SK-N-SH (cell line): ENCODE measurements at regions not wholly inside any gene's neighbourhood (a gene's known extent, or its start where the extent isn't known, plus 50 kb on each side); places are given as distances from the start of the nearest gene placed in this dataset.

Source experiments
- CTCF ChIA-PET: fragments of 300-600, 350-600 bp; formaldehyde crosslinking; extraction: SDS; loops from one replicate; lab custom pipeline; 2021; lab: Yijun Ruan, JAX
- POLR2A ChIA-PET: fragments of 350-600 bp; sonication (Branson Sonifier 250); formaldehyde crosslinking; extraction: SDS; loops from one replicate; lab custom pipeline; 2020; ENCODE audit warnings: antibody characterized with exemption, inconsistent platforms; lab: Yijun Ruan, JAX
- DNase-seq: peaks from one replicate; pipeline ENCODE4 v3.0.0; 2012
- H2AFZ ChIP-seq: fragments of 200-600 bp; sonication (generic); 2 replicates; pipeline ENCODE4 v1.8.1; 2016; ENCODE audit warnings: antibody characterized with exemption, mild to moderate bottlenecking, low read depth
- H3F3A ChIP-seq: fragments of 200-600 bp; sonication (generic); replicated peaks from 2 replicates; pipeline ENCODE3; 2016; ENCODE audit warnings: antibody characterized with exemption, mild to moderate bottlenecking; ENCODE audit not compliant: insufficient read depth
- H3K27ac ChIP-seq, 2 experiments: fragments of 200-500 bp in 1 of 2; fragments of 200-600 bp in 1 of 2; sonication (Bioruptor generic) in 1 of 2; sonication (generic), shearing (Covaris generic) in 1 of 2; 2 replicates each; pipeline versions ENCODE4 v1.5.1 to v1.6.1; 2014 to 2016; ENCODE audit warnings: low read depth in 2 of 2, inconsistent platforms in 1 of 2, low read length in 1 of 2, mild to moderate bottlenecking in 1 of 2, mixed read lengths in 1 of 2
- H3K27me3 ChIP-seq: fragments of 200-600 bp; sonication (generic), shearing (Covaris generic); 2 replicates; pipeline ENCODE4 v1.6.1; 2016; ENCODE audit warnings: mixed run types; ENCODE audit not compliant: insufficient read depth
- H3K36me3 ChIP-seq, 2 experiments: fragments of 200-500 bp in 1 of 2; fragments of 200-600 bp in 1 of 2; sonication (Bioruptor generic) in 1 of 2; sonication (generic) in 1 of 2; replicated peaks in 1 of 2; 2 replicates each; pipeline versions ENCODE3 to v1.5.1; 2014 to 2016; ENCODE audit warnings: low read length in 1 of 2, mild to moderate bottlenecking in 1 of 2; ENCODE audit not compliant: insufficient read depth in 2 of 2, control insufficient read depth in 1 of 2
- H3K4me1 ChIP-seq, 2 experiments: fragments of 200-500 bp in 1 of 2; fragments of 200-600 bp in 1 of 2; sonication (Bioruptor generic) in 1 of 2; sonication (generic), shearing (Covaris generic) in 1 of 2; 2 replicates each; pipeline versions ENCODE4 v1.5.1 to v1.6.1; 2014 to 2016; ENCODE audit warnings: low read depth in 1 of 2, low read length in 1 of 2, mixed run types in 1 of 2; ENCODE audit not compliant: insufficient read depth in 2 of 2, control insufficient read depth in 1 of 2
- H3K4me2 ChIP-seq: fragments of 200-600 bp; sonication (generic), shearing (Covaris generic); 2 replicates; pipeline ENCODE4 v1.6.1; 2017; ENCODE audit warnings: mixed run types
- H3K4me3 ChIP-seq, 2 experiments: fragments of 200-500 bp in 1 of 2; fragments of 200-600 bp in 1 of 2; sonication (Bioruptor generic) in 1 of 2; sonication (generic), shearing (Covaris generic) in 1 of 2; 2 replicates each; pipeline versions ENCODE4 v1.5.1 to v1.8.1; 2014 to 2016; ENCODE audit warnings: low read depth in 2 of 2, inconsistent platforms in 1 of 2, low read length in 1 of 2, mild to moderate bottlenecking in 1 of 2, mixed read lengths in 1 of 2, moderate library complexity in 1 of 2
- H3K79me2 ChIP-seq: fragments of 200-600 bp; sonication (generic); 2 replicates; pipeline ENCODE4 v1.8.1; 2017; ENCODE audit warnings: mild to moderate bottlenecking; ENCODE audit not compliant: insufficient read depth
- H3K9ac ChIP-seq: fragments of 200-600 bp; sonication (generic); 2 replicates; pipeline ENCODE4 v1.6.1; 2017; ENCODE audit warnings: mixed run types
- H3K9me2 ChIP-seq: fragments of 200-600 bp; sonication (generic); 2 replicates; pipeline ENCODE4 v1.6.1; 2017; ENCODE audit warnings: mixed run types
- H3K9me3 ChIP-seq: fragments of 200-600 bp; sonication (generic); 2 replicates; pipeline ENCODE4 v1.6.1; 2017; ENCODE audit warnings: mixed run types, mild to moderate bottlenecking, moderate library complexity
- H4K20me1 ChIP-seq: fragments of 200-600 bp; sonication (generic); 2 replicates; pipeline ENCODE4 v1.6.1; 2017; ENCODE audit warnings: mild to moderate bottlenecking, mixed run types; ENCODE audit not compliant: insufficient read depth
- CTCF ChIP-seq: fragments of 200-600 bp; sonication (generic); IDR thresholded peaks from 2 replicates; pipeline ENCODE4 v1.6.1; 2017; ENCODE audit warnings: antibody characterized with exemption, mild to moderate bottlenecking, moderate library complexity
- ELF1 ChIP-seq: IDR thresholded peaks from 2 replicates; pipeline ENCODE4 v1.4.0; 2012
- EP300 ChIP-seq, 2 experiments: IDR thresholded peaks; 2 replicates each; pipeline versions ENCODE4 v1.4.0 to v1.6.1; 2012; ENCODE audit warnings: borderline replicate concordance in 1 of 2, low read depth in 1 of 2, low read length in 1 of 2
- FOSL2 ChIP-seq: IDR thresholded peaks from 2 replicates; pipeline ENCODE4 v1.4.0; 2012; ENCODE audit warnings: low read depth, mild to moderate bottlenecking, moderate library complexity, borderline replicate concordance
- GABPA ChIP-seq: IDR thresholded peaks from 2 replicates; pipeline ENCODE4 v1.4.0; 2012; ENCODE audit warnings: low read depth, mild to moderate bottlenecking
- GATA2 ChIP-seq: sonication (generic); formaldehyde crosslinking; IDR thresholded peaks from 2 replicates; pipeline ENCODE4 v1.5.0; 2020; ENCODE audit warnings: mild to moderate bottlenecking, missing genetic modification reagents
- IRF3 ChIP-seq: fragments of 150-350 bp; IDR thresholded peaks from 2 replicates; pipeline ENCODE4 v1.6.1; 2016; ENCODE audit warnings: mild to moderate bottlenecking, low read depth, low read length
- MXI1 ChIP-seq: IDR thresholded peaks from 2 replicates; pipeline ENCODE4 v1.6.1; 2012; ENCODE audit warnings: mild to moderate bottlenecking, low read depth, low read length, improper control_type of control experiment
- NRF1 ChIP-seq: IDR thresholded peaks from 2 replicates; pipeline ENCODE4 v1.6.1; 2012; ENCODE audit warnings: low read depth, mild to moderate bottlenecking, low read length
- POLR2AphosphoS5 ChIP-seq: IDR thresholded peaks from 2 replicates; pipeline ENCODE4 v1.6.1; 2012; ENCODE audit warnings: low read depth, low read length
- RAD21 ChIP-seq: IDR thresholded peaks from 2 replicates; pipeline ENCODE4 v1.6.1; 2012; ENCODE audit warnings: mild to moderate bottlenecking, low read length
- RFX5 ChIP-seq: IDR thresholded peaks from 2 replicates; pipeline ENCODE4 v1.6.1; 2012; ENCODE audit warnings: mild to moderate bottlenecking, improper control_type of control experiment, low read length
- SMC3 ChIP-seq: IDR thresholded peaks from 2 replicates; pipeline ENCODE4 v1.6.1; 2012; ENCODE audit warnings: low read depth, low read length, improper control_type of control experiment
- TCF12 ChIP-seq: IDR thresholded peaks from 2 replicates; pipeline ENCODE4 v1.4.0; 2012
- TEAD4 ChIP-seq: IDR thresholded peaks from 2 replicates; pipeline ENCODE4 v1.4.0; 2012; ENCODE audit warnings: mild to moderate bottlenecking, borderline replicate concordance; ENCODE audit not compliant: insufficient read depth
- YY1 ChIP-seq: IDR thresholded peaks from 2 replicates; pipeline ENCODE4 v1.4.0; 2012; ENCODE audit warnings: low read depth, mild to moderate bottlenecking
- ZBTB33 ChIP-seq: IDR thresholded peaks from 2 replicates; pipeline ENCODE4 v1.4.0; 2012; ENCODE audit warnings: low read depth, borderline replicate concordance
- WGBS: methylation state at CpG from one replicate; pipeline ENCODE4 v1.1.6; 2017; ENCODE audit warnings: low lambda C conversion rate; 5-methylcytosine and 5-hydroxymethylcytosine counted together
- TF ChIP-seq, protein P1 (sequence below): IDR thresholded peaks from 2 replicates; pipeline ENCODE4; 2012
- TF ChIP-seq, protein P2 (sequence below): IDR thresholded peaks from 2 replicates; pipeline ENCODE4 v1.6.1; 2012; ENCODE audit warnings: mild to moderate bottlenecking, low read depth, low read length, moderate library complexity

GRCh38 chr14:28576523-28576922 lies 190.1 kb upstream of the FOXG1 start:
- Histone ChIP-seq H3K27me3 (no peaks in the 10 kb centered on the region), H3K4me3 (no peak overlapping the region), H3K9ac (no peak overlapping the region), H4K20me1 (no peaks in the 10 kb centered on the region), H3K27ac (peak overlapping the region in 1 of 2 experiments; percentile 70; a peak in 1 of 4 replicates), H3K4me2 (no peak overlapping the region), H3K9me2 (no peaks in the 10 kb centered on the region), H2AFZ (peak overlapping the region; percentile 84; the same call in 1 of the 2 replicates), H3K4me1 (0 out of 4 replicates have a peak, but pooled peaks cover 0 to 15% of the 10 kb centered on the region in 2 experiments), H3K36me3 (no peaks in the 10 kb centered on the region), H3F3A (peaks cover 5% of the 10 kb centered on the region), H3K79me2 (no peaks in the 10 kb centered on the region), H3K9me3 (no peaks in the 10 kb centered on the region)
- WGBS = 29% methylated on average over 10 of the region's 10 CpGs
- ChIA-PET POLR2A (no interaction called here), CTCF (no interaction called here)
- DNase-seq = no peak
- TF ChIP-seq EP300 (IDR thresholded peaks at IDR 0.05; ENCODE audit: borderline replicate concordance in 1 of 2, low read depth in 1 of 2, low read length in 1 of 2) = no peak
- TF ChIP-seq, protein P1, sequence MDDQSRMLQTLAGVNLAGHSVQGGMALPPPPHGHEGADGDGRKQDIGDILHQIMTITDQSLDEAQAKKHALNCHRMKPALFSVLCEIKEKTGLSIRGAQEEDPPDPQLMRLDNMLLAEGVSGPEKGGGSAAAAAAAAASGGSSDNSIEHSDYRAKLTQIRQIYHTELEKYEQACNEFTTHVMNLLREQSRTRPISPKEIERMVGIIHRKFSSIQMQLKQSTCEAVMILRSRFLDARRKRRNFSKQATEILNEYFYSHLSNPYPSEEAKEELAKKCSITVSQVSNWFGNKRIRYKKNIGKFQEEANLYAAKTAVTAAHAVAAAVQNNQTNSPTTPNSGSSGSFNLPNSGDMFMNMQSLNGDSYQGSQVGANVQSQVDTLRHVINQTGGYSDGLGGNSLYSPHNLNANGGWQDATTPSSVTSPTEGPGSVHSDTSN = no peak

DNA sequence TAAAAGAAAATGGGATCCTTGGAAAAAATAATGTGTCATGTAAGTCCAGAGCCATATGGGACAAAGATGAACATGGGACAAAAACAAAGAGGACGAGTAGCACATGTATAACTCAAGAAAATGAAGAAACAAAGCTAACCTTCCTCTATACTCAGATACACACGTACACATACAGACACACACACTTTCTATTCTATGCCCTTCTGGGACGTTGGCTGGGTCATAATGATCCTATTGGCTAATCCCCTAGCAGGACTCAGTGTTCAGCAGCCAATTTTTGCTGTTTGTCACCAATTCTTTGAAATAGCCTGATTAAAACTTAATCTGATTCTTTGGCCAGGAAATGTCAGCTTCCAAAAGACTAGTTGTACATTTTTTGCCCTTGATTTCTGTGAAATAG lies 189.4 kb upstream of the FOXG1 start:
- Histone ChIP-seq H3K9ac (no peak overlapping the region), H3K4me1 (0 out of 4 replicates have a peak, but pooled peaks cover 0 to 15% of the 10 kb centered on the region in 2 experiments), H3K4me2 (peak overlapping the region; percentile 78), H3K4me3 (peak overlapping the region in 1 of 2 experiments; percentile 60; a peak in 1 of 4 replicates), H3K27ac (peak overlapping the region; percentile 67 to 70; a peak in 3 of 4 replicates), H4K20me1 (no peaks in the 10 kb centered on the region), H3K79me2 (no peaks in the 10 kb centered on the region), H3K27me3 (no peaks in the 10 kb centered on the region), H3F3A (peaks cover 5% of the 10 kb centered on the region), H3K9me2 (no peaks in the 10 kb centered on the region), H3K36me3 (no peaks in the 10 kb centered on the region), H2AFZ (peak overlapping the region; percentile 84; the same call in 1 of the 2 replicates), H3K9me3 (no peaks in the 10 kb centered on the region)
- no peak for DNase-seq
- CTCF ChIA-PET = no interaction called here
- POLR2A ChIA-PET = no interaction called here
- WGBS = 25% methylated on average over 3 of the region's 3 CpGs
- no peak for TF ChIP-seq GABPA
- no peak for TF ChIP-seq TCF12
- no peak for TF ChIP-seq POLR2AphosphoS5
- TF ChIP-seq IRF3 = no peak
- TF ChIP-seq SMC3 = no peak
- no peak for TF ChIP-seq FOSL2
- TF ChIP-seq MXI1 = no peak
- TF ChIP-seq RFX5 = no peak
- TF ChIP-seq NRF1 = no peak
- no peak for TF ChIP-seq ELF1
- TF ChIP-seq, protein P2, sequence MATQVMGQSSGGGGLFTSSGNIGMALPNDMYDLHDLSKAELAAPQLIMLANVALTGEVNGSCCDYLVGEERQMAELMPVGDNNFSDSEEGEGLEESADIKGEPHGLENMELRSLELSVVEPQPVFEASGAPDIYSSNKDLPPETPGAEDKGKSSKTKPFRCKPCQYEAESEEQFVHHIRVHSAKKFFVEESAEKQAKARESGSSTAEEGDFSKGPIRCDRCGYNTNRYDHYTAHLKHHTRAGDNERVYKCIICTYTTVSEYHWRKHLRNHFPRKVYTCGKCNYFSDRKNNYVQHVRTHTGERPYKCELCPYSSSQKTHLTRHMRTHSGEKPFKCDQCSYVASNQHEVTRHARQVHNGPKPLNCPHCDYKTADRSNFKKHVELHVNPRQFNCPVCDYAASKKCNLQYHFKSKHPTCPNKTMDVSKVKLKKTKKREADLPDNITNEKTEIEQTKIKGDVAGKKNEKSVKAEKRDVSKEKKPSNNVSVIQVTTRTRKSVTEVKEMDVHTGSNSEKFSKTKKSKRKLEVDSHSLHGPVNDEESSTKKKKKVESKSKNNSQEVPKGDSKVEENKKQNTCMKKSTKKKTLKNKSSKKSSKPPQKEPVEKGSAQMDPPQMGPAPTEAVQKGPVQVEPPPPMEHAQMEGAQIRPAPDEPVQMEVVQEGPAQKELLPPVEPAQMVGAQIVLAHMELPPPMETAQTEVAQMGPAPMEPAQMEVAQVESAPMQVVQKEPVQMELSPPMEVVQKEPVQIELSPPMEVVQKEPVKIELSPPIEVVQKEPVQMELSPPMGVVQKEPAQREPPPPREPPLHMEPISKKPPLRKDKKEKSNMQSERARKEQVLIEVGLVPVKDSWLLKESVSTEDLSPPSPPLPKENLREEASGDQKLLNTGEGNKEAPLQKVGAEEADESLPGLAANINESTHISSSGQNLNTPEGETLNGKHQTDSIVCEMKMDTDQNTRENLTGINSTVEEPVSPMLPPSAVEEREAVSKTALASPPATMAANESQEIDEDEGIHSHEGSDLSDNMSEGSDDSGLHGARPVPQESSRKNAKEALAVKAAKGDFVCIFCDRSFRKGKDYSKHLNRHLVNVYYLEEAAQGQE = no peak
- TF ChIP-seq EP300 (IDR thresholded peaks at IDR 0.05; ENCODE audit: borderline replicate concordance in 1 of 2, low read depth in 1 of 2, low read length in 1 of 2) = no peak
- no peak for TF ChIP-seq GATA2 (CRISPR knock-in tag)
- no peak for TF ChIP-seq YY1
- no peak for TF ChIP-seq ZBTB33
- TF ChIP-seq TEAD4 = no peak
- no peak for TF ChIP-seq RAD21
- TF ChIP-seq CTCF = no peak
